Gastrocnemius medialis (tissue), 4 donors: ENCODE measurements at regions not wholly inside any gene's neighbourhood (a gene's known extent, or its start where the extent isn't known, plus 50 kb on each side); places are given as distances from the start of the nearest gene placed in this dataset.

Source experiments
- ATAC-seq, 2 donors: fragments of 150-250 bp; one replicate each; pipeline ENCODE4 v1.9.1; 2016
- DNase-seq, 2 donors: peaks; one replicate each; pipeline ENCODE4 v3.0.0-alpha.2; 2019
- H3K27ac ChIP-seq, 4 donors: fragments of 200-600 bp; sonication (generic); 1 replicate in 1 of 4; 2 replicates in 3 of 4; pipeline ENCODE4 v1.5.1; 2016 to 2018; ENCODE audit warnings: mild to moderate bottlenecking in 2 of 4, moderate library complexity in 1 of 4
- H3K27me3 ChIP-seq, 3 donors: fragments of 200-600 bp; sonication (generic) in 2 of 3; 1 replicate in 1 of 3; 2 replicates in 2 of 3; pipeline versions ENCODE4 v1.5.1 to v1.6.0; 2016 to 2019; ENCODE audit warnings: mild to moderate bottlenecking in 1 of 3, moderate library complexity in 1 of 3
- H3K36me3 ChIP-seq, 2 donors: fragments of 200-600 bp; sonication (generic) in 1 of 2; one replicate each; pipeline ENCODE4 v1.5.1; 2017 to 2018
- H3K4me1 ChIP-seq, 2 donors: fragments of 200-600 bp; sonication (generic) in 1 of 2; one replicate each; pipeline ENCODE4 v1.5.1; 2016 to 2017; ENCODE audit warnings: mild to moderate bottlenecking in 2 of 2
- H3K4me3 ChIP-seq, 4 donors: fragments of 200-600 bp; sonication (generic) in 3 of 4; 1 replicate in 1 of 4; 2 replicates in 3 of 4; pipeline ENCODE4 v1.5.1; 2016 to 2019; ENCODE audit warnings: mild to moderate bottlenecking in 2 of 4
- H3K9me3 ChIP-seq, 3 donors: fragments of 200-600 bp; sonication (generic) in 2 of 3; 1 replicate in 1 of 3; 2 replicates in 2 of 3; pipeline ENCODE4 v1.5.1; 2016 to 2019
- POLR2A ChIP-seq, 2 donors: fragments of 450-650 bp; IDR thresholded peaks; one replicate each; pipeline ENCODE4 v1.6.1; 2017; ENCODE audit warnings: antibody characterized with exemption in 2 of 2, mild to moderate bottlenecking in 2 of 2, moderate library complexity in 2 of 2
- in situ Hi-C, 4 donors: fragments of 200-750 bp; cut with MboI; loops; one replicate each; pipeline versions ENCODE4 v1.15.0 to v1.8.0; 2017; ENCODE audit warnings: low sequenced_read_pairs in 4 of 4
- intact Hi-C: fragments of 100-400 bp; cut with DNase I; formaldehyde crosslinking; loops from one replicate; pipeline ENCODE4 v1.15.1; 2023; ENCODE audit warnings: low total_unique reads
- TF ChIP-seq, protein P1 (sequence below), 5 experiments: fragments of 450-650 bp in 3 of 5; fragments of 200-600 bp in 2 of 5; sonication (generic) in 2 of 5; IDR thresholded peaks in 4 of 5; conservative IDR thresholded peaks in 1 of 5; 1 replicate in 4 of 5; 2 replicates in 1 of 5; pipeline ENCODE4 v1.5.1; 2016 to 2019; ENCODE audit warnings: antibody characterized with exemption in 5 of 5, mild to moderate bottlenecking in 3 of 5, moderate library complexity in 3 of 5

DNA sequence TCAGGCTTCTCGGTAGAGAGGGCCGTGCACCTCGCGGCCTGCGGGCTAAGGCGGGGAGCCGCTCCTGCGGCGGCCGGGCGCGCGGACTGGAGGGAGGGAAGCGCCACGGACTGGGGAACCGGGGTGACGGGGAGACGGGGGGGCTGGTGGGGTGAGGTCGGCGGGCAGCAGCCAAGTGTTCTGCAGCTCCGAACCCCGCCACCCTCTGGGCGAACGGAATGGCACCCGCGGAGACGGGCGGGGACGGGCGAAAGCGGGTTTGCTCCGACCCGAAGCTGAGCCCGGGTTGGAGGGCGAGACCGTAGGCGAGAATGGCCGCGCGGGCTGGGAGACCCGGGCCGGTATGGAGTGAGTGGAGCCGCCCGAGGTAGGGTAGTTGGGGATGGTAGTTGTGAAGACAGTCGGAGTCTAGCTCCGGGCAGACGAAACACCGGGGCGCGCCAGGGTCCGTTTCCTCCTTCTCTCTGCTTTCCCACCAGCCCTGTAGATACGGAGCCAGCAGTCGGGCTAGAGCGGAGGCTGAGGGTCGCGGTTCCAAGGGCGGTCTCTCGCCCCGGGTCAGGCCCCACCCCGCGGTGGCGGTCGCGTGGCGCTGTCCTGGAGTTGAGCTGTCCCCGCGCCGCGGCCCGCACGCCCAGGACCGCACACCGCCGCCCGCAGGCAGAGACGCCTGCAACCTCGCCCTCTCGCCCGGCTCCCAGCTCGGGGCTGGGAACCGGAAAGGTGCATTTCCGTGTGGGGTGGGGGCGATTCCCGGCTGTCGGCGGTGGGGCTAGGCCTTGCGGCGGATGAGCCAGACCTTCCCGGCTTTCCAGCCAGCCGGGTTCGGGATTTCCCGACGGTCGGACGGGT, 160.3 kb upstream of the SIX2 start:
- no peaks in the 10 kb centered on the region for H3K9me3 ChIP-seq
- intact Hi-C loops = loop anchor here (2.0 to 5.0 kb wide), 2 partner anchors 161 to 308 kb away; partner anchors contain the start of gene SIX2

DNA sequence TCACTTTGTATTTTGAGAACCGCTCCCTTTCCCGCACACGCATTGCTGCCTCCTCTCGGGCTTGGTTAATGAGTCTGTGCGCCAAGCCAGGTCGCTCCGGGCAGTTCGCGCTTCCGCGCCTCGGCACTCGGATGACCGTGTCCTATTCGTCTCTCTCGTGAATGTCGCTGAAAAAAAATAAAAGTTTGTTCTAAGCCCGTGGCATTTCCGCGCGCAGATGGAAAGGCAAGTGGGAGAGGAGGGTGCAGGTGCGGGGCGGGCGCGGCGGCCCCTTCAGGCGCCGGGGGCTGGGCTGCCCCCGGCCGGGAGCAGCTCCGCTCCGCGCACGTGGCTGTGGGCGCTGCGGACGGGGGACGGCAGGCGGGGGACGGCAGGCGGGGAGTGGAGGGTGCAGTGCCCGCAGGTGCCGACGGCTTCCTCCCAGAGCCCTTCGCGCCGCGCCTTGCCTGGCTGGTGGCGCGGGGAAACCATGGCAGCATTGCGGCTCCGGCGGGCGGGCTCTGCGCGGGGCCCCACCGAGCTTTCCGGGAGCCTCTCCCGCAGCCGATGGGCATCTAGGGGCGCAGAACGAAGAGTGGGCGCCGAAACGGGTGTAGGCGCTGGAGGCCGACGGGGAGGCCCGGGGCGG, 159.6 kb upstream of the SIX2 start:
- Histone ChIP-seq H3K27me3 (peaks cover 30 to 57% (median 35%) of the 10 kb centered on the region in 3 donors), H3K9me3 (no peaks in the 10 kb centered on the region), H3K36me3 (no peaks in the 10 kb centered on the region), H3K4me1 (peaks cover 6 to 10% of the 10 kb centered on the region in 2 donors), H3K4me3 (peak overlapping the region; percentile 56 to 77 (median 62)), H3K27ac (peak overlapping the region; percentile 68 to 88 (median 74))
- DNase-seq (no peak), ATAC-seq (peak; percentile 14 to 22)
- intact Hi-C loops (no loop called here), in situ Hi-C loops (loop anchor here in 2 of 4 donors (10.0 to 25.0 kb wide), 3 partner anchors 182 to 318 kb away; no protein-coding TSS in a partner anchor)
- TF ChIP-seq, protein P1, sequence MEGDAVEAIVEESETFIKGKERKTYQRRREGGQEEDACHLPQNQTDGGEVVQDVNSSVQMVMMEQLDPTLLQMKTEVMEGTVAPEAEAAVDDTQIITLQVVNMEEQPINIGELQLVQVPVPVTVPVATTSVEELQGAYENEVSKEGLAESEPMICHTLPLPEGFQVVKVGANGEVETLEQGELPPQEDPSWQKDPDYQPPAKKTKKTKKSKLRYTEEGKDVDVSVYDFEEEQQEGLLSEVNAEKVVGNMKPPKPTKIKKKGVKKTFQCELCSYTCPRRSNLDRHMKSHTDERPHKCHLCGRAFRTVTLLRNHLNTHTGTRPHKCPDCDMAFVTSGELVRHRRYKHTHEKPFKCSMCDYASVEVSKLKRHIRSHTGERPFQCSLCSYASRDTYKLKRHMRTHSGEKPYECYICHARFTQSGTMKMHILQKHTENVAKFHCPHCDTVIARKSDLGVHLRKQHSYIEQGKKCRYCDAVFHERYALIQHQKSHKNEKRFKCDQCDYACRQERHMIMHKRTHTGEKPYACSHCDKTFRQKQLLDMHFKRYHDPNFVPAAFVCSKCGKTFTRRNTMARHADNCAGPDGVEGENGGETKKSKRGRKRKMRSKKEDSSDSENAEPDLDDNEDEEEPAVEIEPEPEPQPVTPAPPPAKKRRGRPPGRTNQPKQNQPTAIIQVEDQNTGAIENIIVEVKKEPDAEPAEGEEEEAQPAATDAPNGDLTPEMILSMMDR (IDR thresholded peaks at IDR 0.05 in 4 of 5, conservative IDR thresholded peaks at IDR 0.05 in 1 of 5) = no peak
- peak in 1 of 2 donors; percentile 42 for TF ChIP-seq POLR2A (IDR thresholded peaks at IDR 0.05)

More for the DNA sequence above, 160.3 kb upstream of the SIX2 start:
- no peaks in the 10 kb centered on the region for H3K36me3 ChIP-seq
- TF ChIP-seq, protein P1 (IDR thresholded peaks at IDR 0.05 in 4 of 5, conservative IDR thresholded peaks at IDR 0.05 in 1 of 5) = peak in 1 of 5 experiments; percentile 8
- no peak for TF ChIP-seq POLR2A (IDR thresholded peaks at IDR 0.05)
- peak overlapping the region; percentile 68 to 88 (median 74) for H3K27ac ChIP-seq
- in situ Hi-C loops = loop anchor here in 2 of 4 donors (10.0 to 25.0 kb wide), 3 partner anchors 182 to 318 kb away; no protein-coding TSS in a partner anchor
- ATAC-seq (peak; percentile 31 to 40), DNase-seq (no peak)
- H3K4me1 ChIP-seq = peaks cover 6 to 10% of the 10 kb centered on the region in 2 donors
- peak overlapping the region; percentile 56 to 77 (median 62) for H3K4me3 ChIP-seq
- peaks cover 30 to 51% (median 35%) of the 10 kb centered on the region in 3 donors for H3K27me3 ChIP-seq

DNA sequence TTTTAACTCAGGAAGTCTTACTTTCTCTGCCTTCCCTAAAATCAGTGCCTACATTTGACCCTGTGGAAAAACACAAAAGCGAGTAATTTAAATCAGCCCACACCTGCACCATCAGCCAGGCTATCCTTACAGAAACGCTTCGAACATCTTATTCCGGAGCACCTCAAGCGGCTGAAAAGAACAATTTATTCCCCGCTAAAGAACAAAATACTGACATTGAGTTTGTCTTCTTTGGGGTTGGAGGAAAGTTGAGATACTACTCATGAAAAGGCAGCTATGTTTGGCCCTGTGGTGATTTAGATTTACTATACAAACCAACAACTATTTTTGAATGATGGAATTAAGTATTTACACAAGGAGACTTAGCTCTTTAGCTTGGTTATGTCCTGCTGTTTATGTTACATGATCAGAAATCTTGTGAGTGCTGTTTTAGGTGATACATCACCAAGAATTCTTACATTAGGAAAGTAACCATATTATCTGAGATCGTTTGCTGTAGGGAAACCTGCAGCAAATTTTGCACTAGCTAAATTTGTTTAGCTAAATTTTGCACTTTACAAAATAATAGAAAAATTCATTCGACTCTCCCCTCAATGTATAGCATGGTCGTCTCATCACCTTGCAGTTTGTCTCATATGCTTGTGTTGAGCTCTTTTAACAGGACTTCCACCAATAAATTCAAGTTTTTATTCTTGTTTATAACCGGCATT, 158.8 kb upstream of the SIX2 start:
- in situ Hi-C loops = loop anchor here in 2 of 4 donors (10.0 to 25.0 kb wide), 3 partner anchors 181 to 319 kb away; no protein-coding TSS in a partner anchor
- Histone ChIP-seq H3K9me3 (no peaks in the 10 kb centered on the region), H3K4me3 (peak overlapping the region; percentile 56 to 77 (median 62)), H3K36me3 (no peaks in the 10 kb centered on the region), H3K27ac (peak overlapping the region; percentile 68 to 88 (median 74)), H3K4me1 (peaks cover 5 to 10% of the 10 kb centered on the region in 2 donors), H3K27me3 (peaks cover 30 to 57% (median 35%) of the 10 kb centered on the region in 3 donors)
- intact Hi-C loops = no loop called here
- TF ChIP-seq, protein P1 (IDR thresholded peaks at IDR 0.05 in 4 of 5, conservative IDR thresholded peaks at IDR 0.05 in 1 of 5) = no peak
- no peak for TF ChIP-seq POLR2A (IDR thresholded peaks at IDR 0.05)
- no peak for DNase-seq
- ATAC-seq = no peak

DNA sequence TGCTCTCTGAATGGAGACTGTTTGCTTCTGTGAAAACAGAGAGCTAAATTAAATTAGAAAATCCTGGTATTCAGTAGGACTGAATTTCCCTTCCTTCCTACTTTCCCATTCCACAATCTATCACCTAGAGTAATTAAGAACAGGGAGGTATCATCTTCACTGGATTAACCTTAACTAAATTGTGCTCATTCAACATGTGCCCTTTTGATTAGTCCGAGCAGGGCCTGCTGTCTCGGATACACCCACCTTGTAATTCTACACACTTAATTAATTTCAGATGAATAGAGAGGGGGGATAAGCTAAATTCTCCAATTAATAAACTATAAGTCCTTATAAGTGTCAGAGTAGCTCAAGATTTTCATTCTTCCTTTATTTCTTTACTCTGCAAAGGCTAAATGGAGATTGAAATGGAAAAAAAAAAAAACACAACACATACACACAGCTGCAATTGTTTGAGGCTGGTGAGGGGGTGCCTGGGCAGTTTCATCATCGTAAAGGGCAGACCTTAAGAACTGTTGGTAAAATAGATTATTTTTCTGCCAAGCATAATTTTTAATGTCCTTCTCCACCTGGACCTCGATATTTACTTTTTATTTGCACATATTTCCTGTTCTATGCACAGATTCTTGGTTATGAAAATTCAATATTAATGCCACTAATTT, 157.1 kb upstream of the SIX2 start:
- TF ChIP-seq POLR2A (IDR thresholded peaks at IDR 0.05) = no peak
- TF ChIP-seq, protein P1 (IDR thresholded peaks at IDR 0.05 in 4 of 5, conservative IDR thresholded peaks at IDR 0.05 in 1 of 5) = no peak
- in situ Hi-C loops (loop anchor here in 2 of 4 donors (10.0 to 25.0 kb wide), 3 partner anchors 179 to 321 kb away; no protein-coding TSS in a partner anchor), intact Hi-C loops (no loop called here)
- Histone ChIP-seq H3K4me3 (peak overlapping the region in 1 of 4 donors; percentile 6), H3K9me3 (no peaks in the 10 kb centered on the region), H3K36me3 (no peaks in the 10 kb centered on the region), H3K27me3 (peaks cover 30 to 52% (median 35%) of the 10 kb centered on the region in 3 donors), H3K4me1 (peaks cover 0 to 10% of the 10 kb centered on the region in 2 donors), H3K27ac (no peak overlapping the region)
- ATAC-seq = no peak
- DNase-seq = no peak
